Stimulated activated memory B cell treated with anti-CD40 and anti-IgM and Interleukin-4, amounts not matched to agents 10 μg/mL and 1 μg/mL and 100 μg/mL, for 72 hours (primary cell): ENCODE measurements at regions not wholly inside any gene's neighbourhood (a gene's known extent, or its start where the extent isn't known, plus 50 kb on each side); places are given as distances from the start of the nearest gene placed in this dataset.
"Not testable (repeated sequence)": the region's sequence is repeated elsewhere in the genome, so short reads cannot be mapped to it uniquely, and the experiment has no call there.

ENCODE experiments used
- ATAC-seq: fragments of 150-1000 bp; cut with Tn5 transposase; 2 replicates; pipeline ENCODE4 v1.10.0; 2021
- H3K27ac Mint-ChIP-seq: one replicate; pipeline ENCODE4 v1.8.0; 2022; ENCODE audit warnings: mild to moderate bottlenecking, mixed read lengths
- H3K27me3 Mint-ChIP-seq: one replicate; pipeline ENCODE4 v1.8.0; 2022; ENCODE audit warnings: mixed read lengths
- H3K36me3 Mint-ChIP-seq: one replicate; pipeline ENCODE4 v1.8.0; 2022; ENCODE audit warnings: mixed read lengths
- H3K4me1 Mint-ChIP-seq: one replicate; pipeline ENCODE4 v1.8.0; 2022; ENCODE audit warnings: mixed read lengths
- H3K4me3 Mint-ChIP-seq: one replicate; pipeline ENCODE4 v1.8.0; 2022; ENCODE audit warnings: mild to moderate bottlenecking, moderate library complexity, mixed read lengths
- H3K9me3 Mint-ChIP-seq: one replicate; pipeline ENCODE4 v1.8.0; 2022; ENCODE audit warnings: mixed read lengths

GRCh38 chr2:31710121-31710520 lies 129.4 kb upstream of the SRD5A2 start:
- Mint-ChIP-seq H3K27me3 (peaks cover 59% of the 10 kb centered on the region), H3K9me3 (peaks cover 11% of the 10 kb centered on the region), H3K4me3 (no peak overlapping the region), H3K4me1 (no peaks in the 10 kb centered on the region), H3K36me3 (peaks cover 11% of the 10 kb centered on the region), H3K27ac (no peak overlapping the region)
- no peak for ATAC-seq

- Mint-ChIP-seq H3K27me3 (peaks cover 40% of the 10 kb centered on the region), H3K4me1 (no peaks in the 10 kb centered on the region), H3K9me3 (peaks cover 5% of the 10 kb centered on the region), H3K27ac (no peak overlapping the region), H3K36me3 (peaks cover 4% of the 10 kb centered on the region), H3K4me3 (no peak overlapping the region)
- ATAC-seq = no peak
These were observed 127.3 kb upstream of the SRD5A2 start for GRCh38 chr2:31707992-31708391.

GRCh38 chr2:31704561-31705212 lies 123.9 kb upstream of the SRD5A2 start:
- no peak for ATAC-seq
- Mint-ChIP-seq H3K27me3 (peaks cover 15% of the 10 kb centered on the region), H3K9me3 (peaks cover 10% of the 10 kb centered on the region), H3K4me3 (no peak overlapping the region), H3K36me3 (no peaks in the 10 kb centered on the region), H3K4me1 (no peaks in the 10 kb centered on the region), H3K27ac (no peak overlapping the region)

- H3K27ac Mint-ChIP-seq = no peak overlapping the region
- H3K9me3 Mint-ChIP-seq = peaks cover 21% of the 10 kb centered on the region
- no peak overlapping the region for H3K4me3 Mint-ChIP-seq
- peaks cover 15% of the 10 kb centered on the region for H3K27me3 Mint-ChIP-seq
- no peaks in the 10 kb centered on the region for H3K36me3 Mint-ChIP-seq
- no peaks in the 10 kb centered on the region for H3K4me1 Mint-ChIP-seq
- no peak for ATAC-seq
These were observed 122.5 kb upstream of the SRD5A2 start for GRCh38 chr2:31703253-31703652.

GRCh38 chr2:31698722-31699121 lies 118.0 kb upstream of the SRD5A2 start:
- ATAC-seq = no peak
- Mint-ChIP-seq H3K36me3 (peaks cover 7% of the 10 kb centered on the region), H3K27ac (no peak overlapping the region)

GRCh38 chr2:31696068-31696467 lies 115.3 kb upstream of the SRD5A2 start:
- no peak for ATAC-seq
- H3K9me3 Mint-ChIP-seq = peaks cover 47% of the 10 kb centered on the region
- H3K4me3 Mint-ChIP-seq = no peak overlapping the region
- H3K27ac Mint-ChIP-seq = no peak overlapping the region
- peaks cover 6% of the 10 kb centered on the region for H3K27me3 Mint-ChIP-seq
- H3K4me1 Mint-ChIP-seq = no peaks in the 10 kb centered on the region
- H3K36me3 Mint-ChIP-seq = peaks cover 13% of the 10 kb centered on the region

More at GRCh38 chr2:31698722-31699121, 118.0 kb upstream of the SRD5A2 start:
- Mint-ChIP-seq H3K4me1 (no peaks in the 10 kb centered on the region), H3K27me3 (peaks cover 6% of the 10 kb centered on the region), H3K9me3 (peaks cover 41% of the 10 kb centered on the region), H3K4me3 (no peak overlapping the region)

GRCh38 chr2:31694444-31694843 lies 113.7 kb upstream of the SRD5A2 start:
- no peak for ATAC-seq

GRCh38 chr2:31693882-31694281 lies 113.1 kb upstream of the SRD5A2 start:
- peaks cover 6% of the 10 kb centered on the region for H3K27me3 Mint-ChIP-seq
- H3K27ac Mint-ChIP-seq = no peak overlapping the region
- H3K9me3 Mint-ChIP-seq = peaks cover 42% of the 10 kb centered on the region
- H3K4me3 Mint-ChIP-seq = no peak overlapping the region
- ATAC-seq = no peak
- H3K4me1 Mint-ChIP-seq = no peaks in the 10 kb centered on the region
- H3K36me3 Mint-ChIP-seq = peaks cover 13% of the 10 kb centered on the region

More at GRCh38 chr2:31694444-31694843, 113.7 kb upstream of the SRD5A2 start:
- H3K9me3 Mint-ChIP-seq = peaks cover 42% of the 10 kb centered on the region
- H3K27ac Mint-ChIP-seq = no peak overlapping the region
- no peaks in the 10 kb centered on the region for H3K4me1 Mint-ChIP-seq
- H3K27me3 Mint-ChIP-seq = peaks cover 6% of the 10 kb centered on the region
- H3K36me3 Mint-ChIP-seq = peaks cover 13% of the 10 kb centered on the region
- no peak overlapping the region for H3K4me3 Mint-ChIP-seq

GRCh38 chr2:31688282-31688681 lies 107.5 kb upstream of the SRD5A2 start:
- peaks cover 21% of the 10 kb centered on the region for H3K9me3 Mint-ChIP-seq
- H3K27me3 Mint-ChIP-seq = peaks cover 12% of the 10 kb centered on the region
- H3K4me1 Mint-ChIP-seq = no peaks in the 10 kb centered on the region
- peaks cover 12% of the 10 kb centered on the region for H3K36me3 Mint-ChIP-seq
- ATAC-seq = no peak
- no peak overlapping the region for H3K4me3 Mint-ChIP-seq
- no peak overlapping the region for H3K27ac Mint-ChIP-seq

GRCh38 chr2:31683506-31683905 lies 102.8 kb upstream of the SRD5A2 start:
- H3K36me3 Mint-ChIP-seq, H3K27ac Mint-ChIP-seq, ATAC-seq, H3K4me3 Mint-ChIP-seq, H3K4me1 Mint-ChIP-seq: not testable (repeated sequence)
- peaks cover 28% of the 10 kb centered on the region for H3K9me3 Mint-ChIP-seq
- H3K27me3 Mint-ChIP-seq = peaks cover 28% of the 10 kb centered on the region

- Mint-ChIP-seq H3K27ac (no peak overlapping the region), H3K4me1 (no peaks in the 10 kb centered on the region), H3K36me3 (peaks cover 5% of the 10 kb centered on the region), H3K4me3 (no peak overlapping the region), H3K27me3 (peaks cover under 1% of the 10 kb centered on the region), H3K9me3 (peaks cover 29% of the 10 kb centered on the region)
- ATAC-seq = no peak
These were observed 94.8 kb upstream of the SRD5A2 start for GRCh38 chr2:31675485-31675901.

GRCh38 chr2:31674446-31674845 lies 93.7 kb upstream of the SRD5A2 start:
- no peak for ATAC-seq
- peaks cover 25% of the 10 kb centered on the region for H3K9me3 Mint-ChIP-seq
- H3K27ac Mint-ChIP-seq = no peak overlapping the region
- H3K36me3 Mint-ChIP-seq = peaks cover 5% of the 10 kb centered on the region
- H3K4me1 Mint-ChIP-seq = no peaks in the 10 kb centered on the region
- no peak overlapping the region for H3K4me3 Mint-ChIP-seq
- no peaks in the 10 kb centered on the region for H3K27me3 Mint-ChIP-seq

- ATAC-seq = no peak
These were observed 86.1 kb upstream of the SRD5A2 start for GRCh38 chr2:31666878-31667277.

GRCh38 chr2:31664949-31665724 lies 84.4 kb upstream of the SRD5A2 start:
- Mint-ChIP-seq H3K27me3 (peaks cover 14% of the 10 kb centered on the region), H3K36me3 (no peaks in the 10 kb centered on the region), H3K4me3 (no peak overlapping the region), H3K9me3 (peaks cover 2% of the 10 kb centered on the region), H3K4me1 (no peaks in the 10 kb centered on the region), H3K27ac (no peak overlapping the region)
- no peak for ATAC-seq

More at GRCh38 chr2:31666878-31667277, 86.1 kb upstream of the SRD5A2 start:
- H3K4me3 Mint-ChIP-seq = no peak overlapping the region
- H3K27ac Mint-ChIP-seq = no peak overlapping the region
- peaks cover 8% of the 10 kb centered on the region for H3K9me3 Mint-ChIP-seq
- H3K4me1 Mint-ChIP-seq = no peaks in the 10 kb centered on the region
- peaks cover 4% of the 10 kb centered on the region for H3K36me3 Mint-ChIP-seq
- H3K27me3 Mint-ChIP-seq = peaks cover 10% of the 10 kb centered on the region

- Mint-ChIP-seq H3K4me3 (no peak overlapping the region), H3K27me3 (peaks cover 31% of the 10 kb centered on the region), H3K36me3 (no peaks in the 10 kb centered on the region), H3K27ac (no peak overlapping the region), H3K4me1 (no peaks in the 10 kb centered on the region), H3K9me3 (peaks cover 2% of the 10 kb centered on the region)
- no peak for ATAC-seq
These were observed 80.1 kb upstream of the SRD5A2 start for GRCh38 chr2:31660812-31661335.

- Mint-ChIP-seq H3K36me3 (no peaks in the 10 kb centered on the region), H3K27me3 (peaks cover 31% of the 10 kb centered on the region), H3K9me3 (peaks cover 2% of the 10 kb centered on the region), H3K4me3 (no peak overlapping the region), H3K27ac (no peak overlapping the region), H3K4me1 (no peaks in the 10 kb centered on the region)
- ATAC-seq = no peak
These were observed 79.4 kb upstream of the SRD5A2 start for GRCh38 chr2:31660165-31660564.
